Dendritic cell treated with granulocyte-macrophage colony-stimulating factor and Interleukin-4, amounts not matched to agents 40 ng/mL and 50 ng/mL, for 4 days (primary cell): ENCODE measurements at regions not wholly inside any gene's neighbourhood (a gene's known extent, or its start where the extent isn't known, plus 50 kb on each side); places are given as distances from the start of the nearest gene placed in this dataset.

Source experiments
- H3K27ac Mint-ChIP-seq: one replicate; pipeline ENCODE4 v1.8.0; 2022; ENCODE audit warnings: mild to moderate bottlenecking, mixed read lengths
- H3K27me3 Mint-ChIP-seq: one replicate; pipeline ENCODE4 v1.8.0; 2022; ENCODE audit warnings: mild to moderate bottlenecking, mixed read lengths
- H3K36me3 Mint-ChIP-seq: one replicate; pipeline ENCODE4 v1.8.0; 2022; ENCODE audit warnings: low read depth, mixed read lengths
- H3K4me1 Mint-ChIP-seq: one replicate; pipeline ENCODE4 v1.8.0; 2022; ENCODE audit warnings: low read depth, mixed read lengths
- H3K4me3 Mint-ChIP-seq: one replicate; pipeline ENCODE4 v1.8.0; 2022; ENCODE audit warnings: mild to moderate bottlenecking, moderate library complexity, mixed read lengths
- H3K9me3 Mint-ChIP-seq: one replicate; pipeline ENCODE4 v1.8.0; 2022; ENCODE audit warnings: mixed read lengths
- intact Hi-C: fragments of 100-400 bp; cut with micrococcal nuclease; formaldehyde crosslinking; loops from one replicate; pipeline ENCODE4 v1.15.0; 2022

DNA sequence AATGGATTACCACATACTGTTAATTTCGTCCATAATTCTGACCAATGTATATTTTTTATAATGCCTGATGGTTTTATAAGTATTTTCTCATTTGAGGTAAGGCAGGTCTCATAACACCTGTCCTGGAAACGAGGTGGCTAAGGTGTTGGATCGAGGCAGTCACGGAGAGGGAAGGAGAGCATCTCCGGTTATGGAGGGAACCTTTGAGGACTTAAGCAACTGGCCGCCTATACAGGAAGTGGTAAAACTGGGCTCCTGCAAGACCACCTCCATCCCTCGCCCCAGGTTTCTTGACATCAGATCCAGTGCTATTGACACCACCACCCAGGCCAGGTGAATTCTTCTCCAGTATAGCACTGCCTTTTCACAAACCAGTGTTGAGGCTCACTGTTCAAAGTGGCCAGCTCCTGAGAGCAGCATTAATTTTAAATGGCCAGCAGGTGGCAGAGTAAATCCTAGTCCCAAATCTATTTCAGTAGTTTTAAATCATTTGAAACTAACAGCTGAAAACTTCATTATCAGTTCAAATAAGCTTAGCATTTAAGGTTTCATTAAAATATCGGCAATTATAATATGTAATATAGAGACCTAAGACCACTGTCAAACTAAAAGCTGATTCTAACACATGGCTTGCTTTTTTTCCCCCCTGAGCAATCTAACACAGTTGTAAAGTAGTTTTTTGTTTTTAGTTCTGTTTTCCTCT lies 100.8 kb downstream of the PPM1A start:
- no peak overlapping the region for H3K4me3 Mint-ChIP-seq
- peaks cover 5% of the 10 kb centered on the region for H3K27me3 Mint-ChIP-seq
- H3K36me3 Mint-ChIP-seq: no peaks in the 10 kb centered on the region
- H3K27ac Mint-ChIP-seq: no peak overlapping the region
- intact Hi-C loops: loop anchor here (1.0 to 2.0 kb wide), 2 partner anchors 903 to 937 kb away; no protein-coding TSS in a partner anchor
- no peaks in the 10 kb centered on the region for H3K9me3 Mint-ChIP-seq
- no peaks in the 10 kb centered on the region for H3K4me1 Mint-ChIP-seq

DNA sequence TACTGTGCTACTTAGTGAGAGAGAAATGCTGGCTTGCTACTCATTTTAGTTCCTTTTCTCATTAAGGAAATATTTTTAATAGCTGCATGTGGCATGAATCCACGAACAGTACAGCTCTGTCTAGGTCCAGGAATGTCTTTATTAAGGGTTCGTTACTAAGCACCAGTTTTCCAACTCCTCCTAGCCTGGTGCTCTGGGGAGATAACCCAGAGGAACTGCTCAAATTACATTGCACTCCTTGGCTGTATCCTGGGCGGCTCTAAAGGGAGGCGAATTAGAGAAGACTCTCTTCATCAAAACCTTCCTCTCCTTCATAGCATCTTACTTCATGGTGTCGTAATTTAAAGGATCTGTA lies 101.3 kb downstream of the PPM1A start:
- Mint-ChIP-seq H3K27me3 (peaks cover 5% of the 10 kb centered on the region), H3K9me3 (no peaks in the 10 kb centered on the region), H3K27ac (no peak overlapping the region), H3K36me3 (no peaks in the 10 kb centered on the region), H3K4me1 (no peaks in the 10 kb centered on the region), H3K4me3 (no peak overlapping the region)
- intact Hi-C loops: loop anchor here (1.0 to 2.0 kb wide), 2 partner anchors 903 to 936 kb away; no protein-coding TSS in a partner anchor

DNA sequence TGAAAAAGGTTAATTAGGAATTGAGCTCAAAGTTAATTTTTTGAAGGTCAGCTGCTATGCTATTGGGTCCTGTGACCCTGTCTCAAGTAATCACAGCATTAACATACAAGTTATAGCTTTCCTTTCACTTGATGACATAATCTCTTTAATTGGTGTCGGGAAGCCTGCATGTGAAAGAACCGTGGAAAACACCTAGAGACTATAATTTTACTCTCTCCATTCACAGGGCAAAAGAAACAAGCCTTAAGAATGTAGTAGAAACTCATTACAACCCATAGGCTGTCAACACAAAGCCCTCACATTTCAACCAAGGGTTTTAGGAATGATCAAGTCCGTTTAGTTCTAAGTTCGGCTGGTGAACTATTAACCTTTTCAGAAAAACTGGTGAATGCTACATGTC lies 104.4 kb downstream of the PPM1A start:
- H3K36me3 Mint-ChIP-seq: no peaks in the 10 kb centered on the region
- no peak overlapping the region for H3K4me3 Mint-ChIP-seq
- H3K4me1 Mint-ChIP-seq: no peaks in the 10 kb centered on the region
- peaks cover 4% of the 10 kb centered on the region for H3K27me3 Mint-ChIP-seq
- intact Hi-C loops: no loop called here
- no peaks in the 10 kb centered on the region for H3K9me3 Mint-ChIP-seq
- H3K27ac Mint-ChIP-seq: no peak overlapping the region

DNA sequence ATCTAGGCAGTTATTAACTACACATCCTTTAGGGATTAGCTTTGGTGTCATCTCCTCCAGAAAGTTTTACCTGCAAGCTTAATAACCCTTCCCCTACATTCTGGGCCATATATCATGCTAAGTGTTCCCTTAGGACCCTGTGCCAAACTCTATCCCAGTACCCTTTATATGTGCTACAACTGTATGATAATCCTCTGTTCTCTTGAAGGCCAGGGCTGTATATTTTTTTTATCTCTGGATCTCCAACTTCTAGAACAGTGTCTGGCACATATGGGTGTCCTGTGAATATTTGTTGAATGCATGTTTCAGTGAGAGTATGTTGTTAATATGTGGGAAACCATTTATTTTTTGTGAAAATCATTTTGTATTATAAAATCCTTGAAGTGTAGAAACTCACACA lies 106.7 kb downstream of the PPM1A start:
- intact Hi-C loops: no loop called here
- H3K4me3 Mint-ChIP-seq: no peak overlapping the region
- H3K36me3 Mint-ChIP-seq: no peaks in the 10 kb centered on the region
- no peak overlapping the region for H3K27ac Mint-ChIP-seq
- H3K9me3 Mint-ChIP-seq: no peaks in the 10 kb centered on the region
- no peaks in the 10 kb centered on the region for H3K4me1 Mint-ChIP-seq
- no peaks in the 10 kb centered on the region for H3K27me3 Mint-ChIP-seq

DNA sequence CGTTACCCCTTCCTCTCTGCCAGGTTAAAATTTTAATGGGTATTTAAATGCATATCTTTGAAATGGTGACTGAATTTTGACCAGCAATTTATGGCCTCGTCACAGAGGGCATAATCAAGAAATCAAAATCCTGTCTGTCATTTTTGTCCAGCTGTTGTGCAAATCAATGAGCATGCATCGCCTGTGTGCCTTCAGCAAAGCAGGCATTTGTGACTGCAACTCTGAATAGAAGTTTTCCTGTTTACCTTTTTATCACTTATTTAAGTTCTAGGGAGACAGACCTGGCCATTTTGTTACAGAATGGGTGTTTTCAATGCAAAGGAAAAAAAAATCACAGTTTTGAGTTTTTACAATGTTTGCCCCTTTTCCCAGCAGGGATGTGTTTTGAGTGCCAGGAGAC lies 107.4 kb downstream of the PPM1A start:
- Mint-ChIP-seq H3K36me3 (no peaks in the 10 kb centered on the region), H3K27me3 (no peaks in the 10 kb centered on the region), H3K4me3 (no peak overlapping the region), H3K27ac (no peak overlapping the region), H3K9me3 (peaks cover 4% of the 10 kb centered on the region), H3K4me1 (no peaks in the 10 kb centered on the region)
- intact Hi-C loops: no loop called here

DNA sequence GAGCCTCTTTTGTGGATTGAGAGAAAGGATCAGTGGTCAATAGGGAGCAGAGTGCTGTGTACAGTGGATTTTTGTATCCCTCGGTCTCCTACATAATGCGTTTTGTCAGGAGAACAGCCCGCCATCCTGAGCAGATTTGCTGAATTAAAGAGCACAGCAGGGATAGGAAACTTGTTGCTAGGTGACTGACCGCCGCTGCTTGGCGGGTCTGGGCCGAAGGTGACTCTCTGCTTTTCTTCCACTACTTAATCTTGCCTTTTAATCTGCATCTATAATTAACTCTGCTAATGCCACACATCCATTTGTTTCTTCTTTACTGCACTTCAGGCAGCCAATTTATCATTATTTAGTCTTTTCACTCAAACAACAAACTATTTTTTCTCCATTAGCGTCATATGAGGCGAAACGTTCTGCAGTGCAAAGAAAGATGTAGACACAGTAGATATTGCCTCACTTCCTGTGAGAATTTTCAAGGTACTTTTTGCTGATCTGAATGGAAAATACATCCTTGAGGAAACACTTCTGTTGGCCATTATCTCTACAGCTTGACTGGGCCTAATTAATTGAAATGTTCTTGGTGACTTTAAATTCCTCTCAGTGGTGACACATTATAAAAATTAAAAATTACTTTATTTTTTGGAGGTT lies 108.0 kb downstream of the PPM1A start:
- Mint-ChIP-seq H3K4me3 (no peak overlapping the region), H3K27me3 (no peaks in the 10 kb centered on the region), H3K36me3 (no peaks in the 10 kb centered on the region), H3K9me3 (peaks cover 9% of the 10 kb centered on the region), H3K27ac (no peak overlapping the region), H3K4me1 (no peaks in the 10 kb centered on the region)
- intact Hi-C loops: no loop called here

DNA sequence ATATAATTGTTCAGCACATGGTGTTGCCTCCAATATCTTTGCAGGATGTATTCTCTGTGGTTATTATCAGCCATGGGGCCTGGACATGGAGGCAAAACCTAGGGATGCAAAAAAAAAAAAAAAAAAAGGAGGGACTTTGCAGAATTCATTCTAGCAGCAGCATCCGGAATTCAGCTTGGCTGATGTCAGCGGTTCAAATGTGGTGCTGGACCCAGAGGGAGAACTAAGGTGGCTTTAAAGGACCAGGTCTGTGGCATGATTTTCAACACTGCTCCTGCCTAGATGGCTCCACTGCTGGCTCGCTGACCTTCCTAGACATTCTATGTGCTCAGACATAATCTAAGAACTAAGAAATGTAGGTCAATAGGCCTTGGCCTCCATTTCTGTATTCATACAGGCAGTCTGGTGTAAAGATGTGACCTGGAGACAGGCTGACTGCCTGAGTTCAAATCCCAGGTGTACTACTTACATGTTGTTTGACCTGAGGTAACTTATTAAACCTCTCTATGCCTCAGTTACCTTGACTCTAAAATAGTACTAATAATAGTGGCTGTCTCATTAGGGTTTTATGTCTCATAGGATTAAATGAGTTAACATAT lies 108.6 kb downstream of the PPM1A start:
- Mint-ChIP-seq H3K4me1 (no peaks in the 10 kb centered on the region), H3K36me3 (no peaks in the 10 kb centered on the region), H3K27ac (no peak overlapping the region), H3K27me3 (no peaks in the 10 kb centered on the region), H3K9me3 (peaks cover 9% of the 10 kb centered on the region), H3K4me3 (no peak overlapping the region)
- intact Hi-C loops: no loop called here

DNA sequence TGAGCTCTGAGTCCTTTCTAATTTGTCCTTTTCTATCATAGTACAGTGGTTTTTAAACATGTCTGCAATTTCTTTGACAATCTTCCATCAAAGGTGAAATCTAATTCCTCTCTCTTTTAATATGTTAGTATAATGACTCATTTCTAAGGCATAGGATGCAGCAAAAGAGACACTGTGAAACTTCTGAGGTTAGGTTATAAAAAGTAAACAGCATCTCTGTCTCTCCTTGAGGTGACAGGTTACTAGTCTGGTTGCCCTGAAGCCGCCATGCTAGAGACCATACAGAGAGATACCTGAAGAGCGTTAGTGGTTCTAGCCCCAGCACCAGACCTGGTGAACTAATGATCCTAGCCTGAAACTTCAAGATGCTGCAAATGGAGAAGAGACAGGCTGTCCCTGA lies 114.3 kb downstream of the PPM1A start:
- no peaks in the 10 kb centered on the region for H3K4me1 Mint-ChIP-seq
- H3K4me3 Mint-ChIP-seq: no peak overlapping the region
- peaks cover 9% of the 10 kb centered on the region for H3K9me3 Mint-ChIP-seq
- intact Hi-C loops: loop anchor here (10.0 kb wide), 1 partner anchor 192 kb away; no protein-coding TSS in a partner anchor
- no peak overlapping the region for H3K27ac Mint-ChIP-seq
- H3K36me3 Mint-ChIP-seq: no peaks in the 10 kb centered on the region
- peaks cover 2% of the 10 kb centered on the region for H3K27me3 Mint-ChIP-seq

DNA sequence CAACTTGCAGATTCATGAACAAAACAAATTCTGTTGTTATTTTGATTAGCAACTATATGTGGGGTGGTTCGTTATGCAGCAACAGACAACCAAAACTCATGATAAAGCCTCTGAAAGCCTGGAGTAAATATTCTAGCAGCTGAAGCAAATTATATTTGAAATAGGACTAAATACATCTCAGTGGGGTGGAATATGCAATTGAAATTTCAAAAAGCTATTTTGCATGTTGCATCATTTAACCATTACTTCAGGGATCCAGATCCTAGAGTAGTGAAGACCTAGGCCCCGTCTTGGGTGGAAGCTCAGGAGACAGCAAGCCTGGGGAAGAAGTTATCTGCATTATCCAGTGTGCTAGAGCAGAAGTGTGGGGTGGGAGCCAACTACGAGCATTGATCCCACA lies 114.7 kb downstream of the PPM1A start:
- intact Hi-C loops: loop anchor here (10.0 kb wide), 1 partner anchor 191 kb away; no protein-coding TSS in a partner anchor
- H3K4me3 Mint-ChIP-seq: no peak overlapping the region
- peaks cover 2% of the 10 kb centered on the region for H3K27me3 Mint-ChIP-seq
- no peaks in the 10 kb centered on the region for H3K4me1 Mint-ChIP-seq
- peaks cover 9% of the 10 kb centered on the region for H3K9me3 Mint-ChIP-seq
- no peaks in the 10 kb centered on the region for H3K36me3 Mint-ChIP-seq
- no peak overlapping the region for H3K27ac Mint-ChIP-seq

DNA sequence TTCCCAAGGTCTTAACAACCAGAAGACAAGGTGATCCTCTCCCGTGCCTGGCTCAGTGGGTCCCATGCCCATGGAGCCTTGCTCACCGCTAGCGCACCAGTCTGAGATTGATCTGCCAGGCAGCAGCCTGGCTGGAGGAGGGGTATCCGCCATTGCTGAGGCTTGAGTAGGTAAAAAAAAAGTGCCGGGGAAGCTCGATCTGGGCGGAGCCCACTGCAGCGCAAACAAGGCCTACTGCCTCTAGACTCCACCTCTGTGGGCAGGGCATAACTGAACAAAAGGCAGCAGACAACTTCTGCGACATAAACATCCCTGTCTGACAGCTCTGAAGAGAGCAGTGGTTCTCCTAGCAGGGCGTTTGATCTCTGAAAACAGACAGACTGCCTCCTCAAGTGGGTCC lies 104.0 kb downstream of the C14orf39 start:
- Mint-ChIP-seq H3K4me3 (no peak overlapping the region), H3K36me3 (no peaks in the 10 kb centered on the region), H3K9me3 (peaks cover 12% of the 10 kb centered on the region), H3K27me3 (no peaks in the 10 kb centered on the region), H3K4me1 (no peaks in the 10 kb centered on the region), H3K27ac (no peak overlapping the region)
- intact Hi-C loops: no loop called here
